T-cell (primary cell): ENCODE measurements at regions not wholly inside any gene's neighbourhood (a gene's known extent, or its start where the extent isn't known, plus 50 kb on each side); places are given as distances from the start of the nearest gene placed in this dataset.

Experiments
- ATAC-seq, 4 experiments: fragments of 200-7000 bp in 3 of 4; fragments of 150-1000 bp in 1 of 4; cut with Tn5 transposase; replicated peaks in 1 of 4; 1 replicate in 3 of 4; 2 replicates in 1 of 4; pipeline ENCODE4 v1.10.0; 2021; ENCODE audit warnings: moderate library complexity in 3 of 4, mild to moderate bottlenecking in 2 of 4, moderate number of reproducible peaks in 1 of 4
- CTCF ChIA-PET, 2 donors: fragments of 300-600 bp; sonication (Branson Sonifier 250); formaldehyde crosslinking; loops; one replicate each; lab custom pipeline; 2022; ENCODE audit warnings: antibody characterized with exemption in 2 of 2; lab: Charles Lee
- POLR2A ChIA-PET, 2 donors: fragments of 300-600 bp; sonication (Branson Sonifier 250); formaldehyde crosslinking; loops; one replicate each; lab custom pipeline; 2022; ENCODE audit warnings: antibody characterized with exemption in 2 of 2; lab: Charles Lee
- DNase-seq, 35 experiments: peaks; one replicate each; pipeline versions ENCODE4 v3.0.0 to v3.0.0-alpha.2; 2013 to 2023
- H3K27ac ChIP-seq: one replicate; pipeline ENCODE4 v1.5.1; 2013; ENCODE audit warnings: low read length
- H3K27me3 ChIP-seq, 2 experiments: replicated peaks in 1 of 2; 1 replicate in 1 of 2; 2 replicates in 1 of 2; pipeline versions ENCODE4 v1.6.1 to v1.7.0; 2013; ENCODE audit warnings: low read length in 1 of 2, mixed read lengths in 1 of 2; ENCODE audit not compliant: control insufficient read depth in 2 of 2, insufficient read depth in 2 of 2; ENCODE audit errors: extremely low read depth in 1 of 2
- H3K36me3 ChIP-seq, 2 donors: 1 replicate in 1 of 2; 2 replicates in 1 of 2; pipeline versions ENCODE4 v1.6.1 to v1.7.0; 2013; ENCODE audit warnings: low read length in 1 of 2; ENCODE audit not compliant: control insufficient read depth in 2 of 2, insufficient read depth in 1 of 2; ENCODE audit errors: extremely low read depth in 1 of 2
- H3K4me1 ChIP-seq, 2 experiments: 1 replicate in 1 of 2; 2 replicates in 1 of 2; pipeline versions ENCODE4 v1.6.1 to v1.7.0; 2013; ENCODE audit warnings: low read length in 2 of 2, mixed read lengths in 1 of 2; ENCODE audit not compliant: insufficient read depth in 2 of 2, control insufficient read depth in 1 of 2; ENCODE audit errors: extremely low read depth in 1 of 2
- H3K4me3 ChIP-seq, 2 donors: 1 replicate in 1 of 2; 2 replicates in 1 of 2; pipeline versions ENCODE4 v1.5.1 to v1.7.0; 2013; ENCODE audit warnings: mild to moderate bottlenecking in 2 of 2, low read length in 1 of 2, moderate library complexity in 1 of 2; ENCODE audit not compliant: control insufficient read depth in 1 of 2; ENCODE audit errors: extremely low read depth in 1 of 2
- H3K9me3 ChIP-seq: 2 replicates; pipeline ENCODE4 v1.7.0; 2013
- H3K27ac Mint-ChIP-seq, 2 donors: one replicate each; pipeline ENCODE4 v1.8.0; 2020 to 2021; ENCODE audit warnings: mild to moderate bottlenecking in 2 of 2, mixed read lengths in 2 of 2
- H3K27me3 Mint-ChIP-seq, 2 donors: one replicate each; pipeline ENCODE4 v1.8.0; 2021 to 2022; ENCODE audit warnings: mixed read lengths in 2 of 2
- H3K36me3 Mint-ChIP-seq: one replicate; pipeline ENCODE4 v1.8.0; 2021; ENCODE audit warnings: mixed read lengths
- H3K4me1 Mint-ChIP-seq, 3 donors: one replicate each; pipeline ENCODE4 v1.8.0; 2020 to 2022; ENCODE audit warnings: mixed read lengths in 3 of 3, mild to moderate bottlenecking in 1 of 3
- H3K4me3 Mint-ChIP-seq, 3 donors: one replicate each; pipeline ENCODE4 v1.8.0; 2020 to 2022; ENCODE audit warnings: mild to moderate bottlenecking in 3 of 3, mixed read lengths in 3 of 3, moderate library complexity in 3 of 3
- H3K9me3 Mint-ChIP-seq, 3 donors: one replicate each; pipeline ENCODE4 v1.8.0; 2020 to 2022; ENCODE audit warnings: mixed read lengths in 3 of 3
- WGBS: methylation state at CpG from one replicate; pipeline ENCODE4 v1.1.5; 2013; ENCODE audit warnings: missing lambda C conversion rate; ENCODE audit not compliant: insufficient coverage; 5-methylcytosine and 5-hydroxymethylcytosine counted together

GRCh38 chr13:79710376-79710775, 229.4 kb downstream of the NDFIP2 start:
- H3K36me3 Mint-ChIP-seq, result no peaks in the 10 kb centered on the region
- no peak for DNase-seq
- H3K9me3 Mint-ChIP-seq, result peaks cover 0 to 4% (median 4%) of the 10 kb centered on the region in 3 donors
- no peaks in the 10 kb centered on the region for H3K36me3 ChIP-seq
- H3K4me1 ChIP-seq, result no peaks in the 10 kb centered on the region
- no peaks in the 10 kb centered on the region for H3K4me1 Mint-ChIP-seq
- ChIA-PET CTCF (no interaction called here), POLR2A (no interaction called here)
- H3K27me3 Mint-ChIP-seq, result peaks cover 4 to 6% of the 10 kb centered on the region in 2 donors
- WGBS, result no CpG with 5 or more reads among the region's 1 CpG
- no peak for ATAC-seq
- no peak overlapping the region for H3K4me3 Mint-ChIP-seq
- H3K27me3 ChIP-seq, result no peaks in the 10 kb centered on the region
- no peak overlapping the region for H3K27ac ChIP-seq
- H3K9me3 ChIP-seq, result no peaks in the 10 kb centered on the region
- H3K4me3 ChIP-seq, result no peak overlapping the region
- H3K27ac Mint-ChIP-seq, result no peak overlapping the region

GRCh38 chr13:79709471-79709870, 228.5 kb downstream of the NDFIP2 start:
- Histone ChIP-seq H3K27ac (no peak overlapping the region), H3K4me3 (no peak overlapping the region), H3K9me3 (no peaks in the 10 kb centered on the region), H3K4me1 (no peaks in the 10 kb centered on the region), H3K36me3 (no peaks in the 10 kb centered on the region), H3K27me3 (no peaks in the 10 kb centered on the region)
- CTCF ChIA-PET, result no interaction called here
- WGBS, result no CpG with 5 or more reads among the region's 2 CpGs
- Mint-ChIP-seq H3K4me1 (no peaks in the 10 kb centered on the region), H3K36me3 (no peaks in the 10 kb centered on the region), H3K27ac (no peak overlapping the region), H3K9me3 (peaks cover 0 to 4% (median 4%) of the 10 kb centered on the region in 3 donors), H3K27me3 (peaks cover 4 to 6% of the 10 kb centered on the region in 2 donors), H3K4me3 (no peak overlapping the region)
- POLR2A ChIA-PET, result interaction anchor here in 1 of 2 donors (0.7 kb wide), 1 partner anchor 87 kb away, joined by 3 read pairs; no protein-coding TSS in a partner anchor
- no peak for DNase-seq
- ATAC-seq, result no peak

- Histone ChIP-seq H3K4me3 (no peak overlapping the region), H3K4me1 (no peaks in the 10 kb centered on the region), H3K27me3 (no peaks in the 10 kb centered on the region), H3K27ac (no peak overlapping the region), H3K36me3 (no peaks in the 10 kb centered on the region), H3K9me3 (no peaks in the 10 kb centered on the region)
- DNase-seq (no peak), ATAC-seq (no peak)
- H3K4me1 Mint-ChIP-seq, result no peaks in the 10 kb centered on the region
- CTCF ChIA-PET, result no interaction called here
- H3K27me3 Mint-ChIP-seq, result peaks cover 0 to 4% of the 10 kb centered on the region in 2 donors
- no peak overlapping the region for H3K27ac Mint-ChIP-seq
- WGBS, result no CpG with 5 or more reads among the region's 1 CpG
- POLR2A ChIA-PET, result no interaction called here
- H3K4me3 Mint-ChIP-seq, result no peak overlapping the region
- H3K36me3 Mint-ChIP-seq, result no peaks in the 10 kb centered on the region
- peaks cover 0 to 5% (median 0%) of the 10 kb centered on the region in 3 donors for H3K9me3 Mint-ChIP-seq
Measured at GRCh38 chr13:79703772-79704171, 222.8 kb downstream of the NDFIP2 start.

- no peak overlapping the region for H3K27ac Mint-ChIP-seq
- CTCF ChIA-PET, result no interaction called here
- ATAC-seq, result no peak
Measured at GRCh38 chr13:79695754-79696153, 214.8 kb downstream of the NDFIP2 start.

GRCh38 chr13:79692846-79693245, 211.9 kb downstream of the NDFIP2 start:
- H3K27ac Mint-ChIP-seq, result no peak overlapping the region
- WGBS, result no CpG with 5 or more reads among the region's 1 CpG
- H3K4me3 Mint-ChIP-seq, result no peak overlapping the region
- Histone ChIP-seq H3K36me3 (no peaks in the 10 kb centered on the region), H3K9me3 (no peaks in the 10 kb centered on the region), H3K27ac (no peak overlapping the region), H3K4me1 (no peaks in the 10 kb centered on the region), H3K4me3 (no peak overlapping the region), H3K27me3 (no peaks in the 10 kb centered on the region)
- no peaks in the 10 kb centered on the region for H3K4me1 Mint-ChIP-seq
- DNase-seq (no peak), ATAC-seq (no peak)
- ChIA-PET POLR2A (no interaction called here), CTCF (no interaction called here)
- peaks cover 0 to 6% (median 0%) of the 10 kb centered on the region in 3 donors for H3K9me3 Mint-ChIP-seq
- no peaks in the 10 kb centered on the region for H3K36me3 Mint-ChIP-seq
- peaks cover 0 to 7% of the 10 kb centered on the region in 2 donors for H3K27me3 Mint-ChIP-seq

More at GRCh38 chr13:79695754-79696153, 214.8 kb downstream of the NDFIP2 start:
- H3K4me1 ChIP-seq, result no peaks in the 10 kb centered on the region
- peaks cover 0 to 6% (median 0%) of the 10 kb centered on the region in 3 donors for H3K9me3 Mint-ChIP-seq
- H3K27ac ChIP-seq, result no peak overlapping the region
- 50% methylated on average over 1 of the region's 2 CpGs for WGBS
- H3K27me3 Mint-ChIP-seq, result peaks cover 0 to 7% of the 10 kb centered on the region in 2 donors
- POLR2A ChIA-PET, result no interaction called here
- H3K4me1 Mint-ChIP-seq, result no peaks in the 10 kb centered on the region
- no peaks in the 10 kb centered on the region for H3K36me3 ChIP-seq
- no peaks in the 10 kb centered on the region for H3K36me3 Mint-ChIP-seq
- no peak overlapping the region for H3K4me3 Mint-ChIP-seq
- DNase-seq, result no peak
- no peaks in the 10 kb centered on the region for H3K9me3 ChIP-seq
- no peak overlapping the region for H3K4me3 ChIP-seq
- H3K27me3 ChIP-seq, result no peaks in the 10 kb centered on the region

GRCh38 chr13:79691826-79692225, 210.9 kb downstream of the NDFIP2 start:
- Histone ChIP-seq H3K4me3 (no peak overlapping the region), H3K4me1 (no peaks in the 10 kb centered on the region), H3K36me3 (no peaks in the 10 kb centered on the region), H3K9me3 (no peaks in the 10 kb centered on the region), H3K27ac (no peak overlapping the region), H3K27me3 (no peaks in the 10 kb centered on the region)
- peaks cover 0 to 7% of the 10 kb centered on the region in 2 donors for H3K27me3 Mint-ChIP-seq
- H3K36me3 Mint-ChIP-seq, result no peaks in the 10 kb centered on the region
- no peak overlapping the region for H3K4me3 Mint-ChIP-seq
- H3K27ac Mint-ChIP-seq, result no peak overlapping the region
- no peaks in the 10 kb centered on the region for H3K4me1 Mint-ChIP-seq
- no peak for DNase-seq
- WGBS, result no CpG with 5 or more reads among the region's 3 CpGs
- no peak for ATAC-seq
- CTCF ChIA-PET, result no interaction called here
- POLR2A ChIA-PET, result no interaction called here
- H3K9me3 Mint-ChIP-seq, result peaks cover 0 to 6% (median 0%) of the 10 kb centered on the region in 3 donors

GRCh38 chr13:79688741-79689140, 207.8 kb downstream of the NDFIP2 start:
- ATAC-seq (no peak), DNase-seq (no peak)
- ChIA-PET CTCF (no interaction called here), POLR2A (no interaction called here)
- Mint-ChIP-seq H3K4me1 (no peaks in the 10 kb centered on the region), H3K9me3 (peaks cover 0 to 8% (median 0%) of the 10 kb centered on the region in 3 donors), H3K4me3 (no peak overlapping the region), H3K27me3 (no peaks in the 10 kb centered on the region), H3K36me3 (no peaks in the 10 kb centered on the region), H3K27ac (no peak overlapping the region)
- H3K27ac ChIP-seq, result no peak overlapping the region
- no peaks in the 10 kb centered on the region for H3K4me1 ChIP-seq
- H3K36me3 ChIP-seq, result no peaks in the 10 kb centered on the region
- H3K4me3 ChIP-seq, result no peak overlapping the region
- no peaks in the 10 kb centered on the region for H3K9me3 ChIP-seq
- H3K27me3 ChIP-seq, result no peaks in the 10 kb centered on the region
- WGBS, result 56% methylated on average over 2 of the region's 5 CpGs
